Neural cell (in vitro differentiated cells): ENCODE measurements at regions not wholly inside any gene's neighbourhood (a gene's known extent, or its start where the extent isn't known, plus 50 kb on each side); places are given as distances from the start of the nearest gene placed in this dataset.

Source experiments
- H2AFZ ChIP-seq: fragments of 200-600, 300-800 bp; sonication (generic), shearing (Covaris generic); 2 replicates; pipeline ENCODE4 v1.6.0; 2014; ENCODE audit warnings: low read depth, mild to moderate bottlenecking, antibody characterized with exemption, low read length, moderate library complexity
- H3F3A ChIP-seq: fragments of 200-600 bp; shearing (Covaris generic); 2 replicates; pipeline ENCODE4 v1.6.1; 2016; ENCODE audit warnings: mild to moderate bottlenecking, moderate library complexity, mixed read lengths, antibody characterized with exemption, low read length; ENCODE audit not compliant: insufficient read depth, poor library complexity, severe bottlenecking
- H3K27ac ChIP-seq: fragments of 200-600, 300-800 bp; sonication (generic), shearing (Covaris generic); 2 replicates; pipeline ENCODE4 v1.5.1; 2014; ENCODE audit warnings: mild to moderate bottlenecking, low read length, moderate library complexity
- H3K27me3 ChIP-seq: fragments of 300-800, 200-600 bp; sonication (generic), shearing (Covaris generic); 2 replicates; pipeline ENCODE4 v1.6.0; 2014; ENCODE audit warnings: mild to moderate bottlenecking, low read depth, low read length, moderate library complexity; ENCODE audit not compliant: insufficient read depth
- H3K36me3 ChIP-seq: fragments of 300-800, 200-600 bp; sonication (generic), shearing (Covaris generic); 2 replicates; pipeline ENCODE4 v1.5.1; 2014; ENCODE audit warnings: mild to moderate bottlenecking, antibody characterized with exemption, low read length, moderate library complexity; ENCODE audit not compliant: insufficient read depth
- H3K4me2 ChIP-seq: fragments of 300-800, 200-600 bp; sonication (generic), shearing (Covaris generic); 2 replicates; pipeline ENCODE4 v1.6.0; 2014; ENCODE audit warnings: mild to moderate bottlenecking, low read length
- H3K4me3 ChIP-seq: fragments of 300-800, 200-600 bp; sonication (generic), shearing (Covaris generic); 2 replicates; pipeline ENCODE4 v1.5.1; 2014; ENCODE audit warnings: mild to moderate bottlenecking, low read length, moderate library complexity
- H3K79me2 ChIP-seq: fragments of 200-600 bp; shearing (Covaris generic); replicated peaks from 2 replicates; pipeline ENCODE4 v1.6.0; 2014; ENCODE audit warnings: mild to moderate bottlenecking, low read length, moderate library complexity; ENCODE audit not compliant: insufficient read depth
- H3K9ac ChIP-seq: fragments of 300-800, 200-600 bp; sonication (generic), shearing (Covaris generic); 2 replicates; pipeline ENCODE4 v1.6.1; 2016; ENCODE audit warnings: mild to moderate bottlenecking, low read length, mixed read lengths
- H3K9me2 ChIP-seq: fragments of 200-600 bp; shearing (Covaris generic); 2 replicates; pipeline ENCODE4 v1.6.1; 2016; ENCODE audit warnings: mild to moderate bottlenecking, low read length, mixed read lengths; ENCODE audit not compliant: insufficient read depth
- H3K9me3 ChIP-seq: fragments of 200-600, 300-800 bp; sonication (generic), shearing (Covaris generic); 2 replicates; pipeline ENCODE4 v1.6.1; 2016; ENCODE audit warnings: mild to moderate bottlenecking, mixed run types, low read length, moderate library complexity, mixed read lengths
- H4K20me1 ChIP-seq: fragments of 200-600 bp; shearing (Covaris generic); 2 replicates; pipeline ENCODE4 v1.6.1; 2016; ENCODE audit warnings: mild to moderate bottlenecking, mixed run types; ENCODE audit not compliant: insufficient read depth
- EP300 ChIP-seq: fragments of 450-650 bp; conservative IDR thresholded peaks from 2 replicates; pipeline ENCODE4 v1.6.1; 2014; ENCODE audit warnings: antibody characterized with exemption, mild to moderate bottlenecking, moderate library complexity; ENCODE audit not compliant: poor library complexity, severe bottlenecking
- EZH2 ChIP-seq: fragments of 200-600, 300-800 bp; shearing (Covaris generic), sonication (generic); IDR thresholded peaks from 2 replicates; pipeline ENCODE4 v1.6.1; 2014; ENCODE audit warnings: antibody characterized with exemption, low read length, borderline replicate concordance, mild to moderate bottlenecking; ENCODE audit not compliant: insufficient read depth, poor library complexity, severe bottlenecking
- MXI1 ChIP-seq: fragments of 450-650 bp; conservative IDR thresholded peaks from 2 replicates; pipeline ENCODE4 v1.6.1; 2014; ENCODE audit warnings: antibody characterized with exemption, mild to moderate bottlenecking; ENCODE audit not compliant: poor library complexity, severe bottlenecking
- POLR2AphosphoS5 ChIP-seq: IDR thresholded peaks from 2 replicates; pipeline ENCODE4 v1.6.1; 2012
- RAD21 ChIP-seq: fragments of 450-650 bp; conservative IDR thresholded peaks from 2 replicates; pipeline ENCODE4 v1.6.1; 2014; ENCODE audit warnings: antibody characterized with exemption, mild to moderate bottlenecking, moderate library complexity
- SMC3 ChIP-seq: fragments of 450-650 bp; conservative IDR thresholded peaks from 2 replicates; pipeline ENCODE4 v1.6.1; 2014; ENCODE audit warnings: antibody characterized with exemption, mild to moderate bottlenecking, moderate library complexity; ENCODE audit not compliant: poor library complexity
- TAF1 ChIP-seq: IDR thresholded peaks from 2 replicates; pipeline ENCODE4 v1.6.1; 2012; ENCODE audit warnings: low read depth
- TF ChIP-seq, protein P1 (sequence below): fragments of 450-650 bp; IDR thresholded peaks from 2 replicates; pipeline ENCODE4 v1.5.1; 2014; ENCODE audit warnings: antibody characterized with exemption, mild to moderate bottlenecking, moderate library complexity; ENCODE audit not compliant: poor library complexity, severe bottlenecking
- TF ChIP-seq, protein P2 (sequence below): IDR thresholded peaks from 2 replicates; pipeline ENCODE4 v1.6.1; 2012; ENCODE audit warnings: borderline replicate concordance

DNA sequence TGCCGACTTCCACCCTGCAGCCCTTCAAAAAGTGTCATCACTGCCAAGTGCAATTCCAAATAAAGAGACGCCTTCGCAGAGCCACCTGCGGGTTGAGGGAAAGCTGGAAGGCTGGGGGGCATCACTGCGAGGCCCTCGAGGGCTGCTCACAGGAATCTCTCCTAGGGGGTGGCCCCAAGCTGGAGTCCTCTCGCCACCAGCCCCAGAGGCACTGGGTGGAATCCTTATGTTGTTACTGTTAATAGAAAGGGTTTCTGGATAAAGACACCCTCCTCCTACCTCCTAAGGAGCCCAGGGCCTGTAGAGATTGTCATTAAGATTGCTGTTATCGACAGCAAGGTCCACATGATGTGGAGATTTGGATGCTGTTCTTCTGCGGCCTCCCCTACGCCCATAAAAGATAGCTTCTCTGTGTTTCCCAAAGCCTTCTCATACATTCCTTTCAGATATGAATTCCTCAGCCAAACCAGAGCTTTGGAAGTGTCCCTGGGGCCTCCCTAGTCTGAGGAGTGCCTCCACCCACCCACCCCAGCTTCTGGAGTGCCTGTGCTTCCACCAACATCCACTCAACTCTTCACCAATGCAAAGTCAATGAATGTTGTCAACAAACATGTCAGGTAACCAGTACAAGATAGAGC lies 512.7 kb downstream of the SHQ1 start:
- no peaks in the 10 kb centered on the region for H3K27me3 ChIP-seq
- H4K20me1 ChIP-seq: no peaks in the 10 kb centered on the region
- H3K9me2 ChIP-seq: no peaks in the 10 kb centered on the region
- H3K4me2 ChIP-seq: no peak overlapping the region
- H3K79me2 ChIP-seq: no peaks in the 10 kb centered on the region
- H3K36me3 ChIP-seq: no peaks in the 10 kb centered on the region
- H3F3A ChIP-seq: no peaks in the 10 kb centered on the region
- TF ChIP-seq, protein P1, sequence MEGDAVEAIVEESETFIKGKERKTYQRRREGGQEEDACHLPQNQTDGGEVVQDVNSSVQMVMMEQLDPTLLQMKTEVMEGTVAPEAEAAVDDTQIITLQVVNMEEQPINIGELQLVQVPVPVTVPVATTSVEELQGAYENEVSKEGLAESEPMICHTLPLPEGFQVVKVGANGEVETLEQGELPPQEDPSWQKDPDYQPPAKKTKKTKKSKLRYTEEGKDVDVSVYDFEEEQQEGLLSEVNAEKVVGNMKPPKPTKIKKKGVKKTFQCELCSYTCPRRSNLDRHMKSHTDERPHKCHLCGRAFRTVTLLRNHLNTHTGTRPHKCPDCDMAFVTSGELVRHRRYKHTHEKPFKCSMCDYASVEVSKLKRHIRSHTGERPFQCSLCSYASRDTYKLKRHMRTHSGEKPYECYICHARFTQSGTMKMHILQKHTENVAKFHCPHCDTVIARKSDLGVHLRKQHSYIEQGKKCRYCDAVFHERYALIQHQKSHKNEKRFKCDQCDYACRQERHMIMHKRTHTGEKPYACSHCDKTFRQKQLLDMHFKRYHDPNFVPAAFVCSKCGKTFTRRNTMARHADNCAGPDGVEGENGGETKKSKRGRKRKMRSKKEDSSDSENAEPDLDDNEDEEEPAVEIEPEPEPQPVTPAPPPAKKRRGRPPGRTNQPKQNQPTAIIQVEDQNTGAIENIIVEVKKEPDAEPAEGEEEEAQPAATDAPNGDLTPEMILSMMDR: no peak
- TF ChIP-seq, protein P2, sequence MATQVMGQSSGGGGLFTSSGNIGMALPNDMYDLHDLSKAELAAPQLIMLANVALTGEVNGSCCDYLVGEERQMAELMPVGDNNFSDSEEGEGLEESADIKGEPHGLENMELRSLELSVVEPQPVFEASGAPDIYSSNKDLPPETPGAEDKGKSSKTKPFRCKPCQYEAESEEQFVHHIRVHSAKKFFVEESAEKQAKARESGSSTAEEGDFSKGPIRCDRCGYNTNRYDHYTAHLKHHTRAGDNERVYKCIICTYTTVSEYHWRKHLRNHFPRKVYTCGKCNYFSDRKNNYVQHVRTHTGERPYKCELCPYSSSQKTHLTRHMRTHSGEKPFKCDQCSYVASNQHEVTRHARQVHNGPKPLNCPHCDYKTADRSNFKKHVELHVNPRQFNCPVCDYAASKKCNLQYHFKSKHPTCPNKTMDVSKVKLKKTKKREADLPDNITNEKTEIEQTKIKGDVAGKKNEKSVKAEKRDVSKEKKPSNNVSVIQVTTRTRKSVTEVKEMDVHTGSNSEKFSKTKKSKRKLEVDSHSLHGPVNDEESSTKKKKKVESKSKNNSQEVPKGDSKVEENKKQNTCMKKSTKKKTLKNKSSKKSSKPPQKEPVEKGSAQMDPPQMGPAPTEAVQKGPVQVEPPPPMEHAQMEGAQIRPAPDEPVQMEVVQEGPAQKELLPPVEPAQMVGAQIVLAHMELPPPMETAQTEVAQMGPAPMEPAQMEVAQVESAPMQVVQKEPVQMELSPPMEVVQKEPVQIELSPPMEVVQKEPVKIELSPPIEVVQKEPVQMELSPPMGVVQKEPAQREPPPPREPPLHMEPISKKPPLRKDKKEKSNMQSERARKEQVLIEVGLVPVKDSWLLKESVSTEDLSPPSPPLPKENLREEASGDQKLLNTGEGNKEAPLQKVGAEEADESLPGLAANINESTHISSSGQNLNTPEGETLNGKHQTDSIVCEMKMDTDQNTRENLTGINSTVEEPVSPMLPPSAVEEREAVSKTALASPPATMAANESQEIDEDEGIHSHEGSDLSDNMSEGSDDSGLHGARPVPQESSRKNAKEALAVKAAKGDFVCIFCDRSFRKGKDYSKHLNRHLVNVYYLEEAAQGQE: no peak
- TF ChIP-seq EZH2: no peak
- TF ChIP-seq EP300: no peak
- no peak for TF ChIP-seq RAD21
- TF ChIP-seq SMC3: no peak
- TF ChIP-seq POLR2AphosphoS5: no peak
- no peak for TF ChIP-seq TAF1
- no peak for TF ChIP-seq MXI1
- peak overlapping the region; percentile 5 for H3K9ac ChIP-seq
- H3K27ac ChIP-seq: peak overlapping the region; percentile 64
- peak overlapping the region; percentile 21 for H3K4me3 ChIP-seq
- H3K9me3 ChIP-seq: no peaks in the 10 kb centered on the region
- H2AFZ ChIP-seq: no peak overlapping the region

DNA sequence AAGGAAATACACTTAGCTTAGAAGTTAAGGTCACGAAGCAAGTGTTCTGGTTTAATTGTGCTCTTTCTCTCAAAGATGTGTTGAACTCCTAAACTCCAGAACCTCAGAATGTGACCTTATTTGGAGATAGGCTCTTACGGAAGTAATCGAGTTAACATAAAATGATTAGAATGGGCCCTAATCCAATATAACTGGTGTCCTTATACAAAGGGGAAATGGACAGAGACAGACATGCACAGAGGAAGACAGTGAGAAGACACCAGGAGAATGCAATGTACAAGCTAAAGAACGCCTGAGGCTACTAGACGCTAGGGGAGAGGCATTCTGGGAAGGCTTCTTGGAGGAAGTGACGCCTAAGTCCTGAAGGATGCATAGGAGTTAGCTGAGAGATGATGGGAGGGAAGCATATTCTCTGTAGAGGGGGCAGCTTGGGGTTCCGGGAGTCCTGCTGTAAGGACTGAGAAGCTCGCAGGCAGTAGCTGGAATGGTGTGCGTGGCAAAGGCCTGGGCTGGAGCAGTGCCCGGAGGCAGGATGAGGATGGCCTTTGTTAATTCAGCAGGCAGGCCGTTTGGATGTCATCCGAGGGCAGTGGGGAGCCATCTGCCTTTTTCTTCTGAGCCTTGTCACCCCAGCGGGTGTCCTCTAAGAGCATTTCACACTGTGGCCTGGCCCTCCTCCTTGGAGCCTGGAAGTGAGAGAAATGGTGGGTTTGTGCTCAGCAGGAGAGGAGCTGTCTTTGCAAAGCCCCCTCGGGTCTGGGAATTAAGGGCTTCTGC lies 513.4 kb downstream of the SHQ1 start:
- Histone ChIP-seq H4K20me1 (no peaks in the 10 kb centered on the region), H3K9ac (peak overlapping the region; percentile 32), H3K27me3 (no peaks in the 10 kb centered on the region), H3K79me2 (no peaks in the 10 kb centered on the region), H3K36me3 (no peaks in the 10 kb centered on the region), H3K4me2 (no peak overlapping the region), H3K9me3 (no peaks in the 10 kb centered on the region), H3K4me3 (peak overlapping the region; percentile 21), H3K27ac (peak overlapping the region; percentile 64), H3F3A (no peaks in the 10 kb centered on the region), H2AFZ (no peak overlapping the region), H3K9me2 (no peaks in the 10 kb centered on the region)
- TF ChIP-seq, protein P1: no peak
- TF ChIP-seq RAD21 (peak; percentile 26), EZH2 (no peak), SMC3 (peak; percentile 28), POLR2AphosphoS5 (peak; percentile 63), MXI1 (no peak), TAF1 (no peak), EP300 (peak; percentile 28)
- TF ChIP-seq, protein P2: peak; percentile 77
